ENCODE measurements at regions not wholly inside any gene's neighbourhood (a gene's known extent, or its start where the extent isn't known, plus 50 kb on each side); places are given as distances from the start of the nearest gene placed in this dataset.

- CTCF ChIA-PET: no interaction called here
- FAIRE-seq (no peak), DNase-seq (ENCODE audit: low read depth, low spot score) (no peak)
- Histone ChIP-seq H3K4me3 (replicated peaks in 1 of 3; ENCODE audit: insufficient read depth in 1 of 3, low read depth in 1 of 3, low read length in 3 of 3) (no peak overlapping the region), H3K9me3 (replicated peaks; ENCODE audit: control insufficient read depth, insufficient read depth, low read length) (peaks cover 4% of the 10 kb centered on the region), H3K9ac (replicated peaks; ENCODE audit: extremely low read depth, insufficient read depth, low read length) (no peak overlapping the region), H3K9me1 (replicated peaks; ENCODE audit: control insufficient read depth, extremely low read depth, insufficient read depth, low read length) (no peaks in the 10 kb centered on the region), H3K79me2 (ENCODE audit: control insufficient read depth, insufficient read depth, low read length) (no peaks in the 10 kb centered on the region), H3K4me1 (ENCODE audit: control insufficient read depth, extremely low read depth, insufficient read depth, low read length) (no peaks in the 10 kb centered on the region), H4K20me1 (replicated peaks; ENCODE audit: control insufficient read depth, extremely low read depth, insufficient read depth, low read length) (no peaks in the 10 kb centered on the region), H3K4me2 (ENCODE audit: insufficient read depth, low read length) (no peak overlapping the region), H2AFZ (ENCODE audit: low read depth, low read length) (no peak overlapping the region), H3K27ac (ENCODE audit: insufficient read depth, low read depth, low read length) (no peak overlapping the region), H3K27me3 (ENCODE audit: control insufficient read depth in 2 of 2, insufficient read depth in 2 of 2, low read length in 2 of 2) (no peaks in the 10 kb centered on the region), H3K36me3 (ENCODE audit: control insufficient read depth in 2 of 2, extremely low read depth in 1 of 2, insufficient read depth in 2 of 2, low read length in 2 of 2) (no peaks in the 10 kb centered on the region)
- TF ChIP-seq MYC (IDR thresholded peaks at IDR 0.05; ENCODE audit: low read depth, low read length): no peak
- no peak for TF ChIP-seq CTCF (IDR thresholded peaks at IDR 0.05; ENCODE audit: extremely low read depth in 1 of 2, insufficient read depth in 1 of 2, low read depth in 1 of 2, low read length in 2 of 2)
- TF ChIP-seq GATA2 (IDR thresholded peaks at IDR 0.05; ENCODE audit: insufficient read depth, insufficient read length, low read depth, low read length): no peak
- TF ChIP-seq POLR2A (IDR thresholded peaks at IDR 0.05; ENCODE audit: low read depth, low read length): no peak
- TF ChIP-seq POLR2AphosphoS5 (IDR thresholded peaks at IDR 0.05; ENCODE audit: insufficient read depth, low read depth, low read length): no peak
- TF ChIP-seq JUN (IDR thresholded peaks at IDR 0.05; ENCODE audit: borderline replicate concordance, insufficient read depth, insufficient read length, low read depth): no peak
- no peak for TF ChIP-seq EZH2 (IDR thresholded peaks at IDR 0.05; ENCODE audit: borderline replicate concordance, low read depth, low read length, severe bottlenecking)
- TF ChIP-seq FOS (IDR thresholded peaks at IDR 0.05; ENCODE audit: borderline replicate concordance, insufficient read depth, low read length): no peak
- TF ChIP-seq, protein P1, sequence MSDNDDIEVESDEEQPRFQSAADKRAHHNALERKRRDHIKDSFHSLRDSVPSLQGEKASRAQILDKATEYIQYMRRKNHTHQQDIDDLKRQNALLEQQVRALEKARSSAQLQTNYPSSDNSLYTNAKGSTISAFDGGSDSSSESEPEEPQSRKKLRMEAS (IDR thresholded peaks at IDR 0.05; ENCODE audit: insufficient read depth, insufficient read length): no peak
- BruUV-seq (replicated peaks): no TSS peak
- intact Hi-C loops (cut with micrococcal nuclease): no loop called here
- POLR2A ChIA-PET: no interaction called here
- dilution Hi-C loops (cut with MboI; ENCODE audit: extremely low pct_ligation_motif_present, low sequenced_read_pairs): no loop called here
Measured at GRCh38 chr6:169321546-169321945, 67.9 kb upstream of the THBS2 start.

Data from endothelial cell of umbilical vein (primary cell).